MCF 10A (cell line): ENCODE measurements at regions not wholly inside any gene's neighbourhood (a gene's known extent, or its start where the extent isn't known, plus 50 kb on each side); places are given as distances from the start of the nearest gene placed in this dataset.

Experiments used
- BruUV-seq: library from RNA; stranded (reverse); fragments of 400-500 nt; replicated peaks from 2 replicates; lab custom pipeline; 2021; lab: Mats Ljungman, UMichigan
- CTCF ChIA-PET: fragments of 300-600 bp; sonication (Branson Sonifier 250); formaldehyde crosslinking; extraction: SDS; loops from one replicate; lab custom pipeline; 2021; ENCODE audit warnings: antibody characterized with exemption, inconsistent platforms; lab: Yijun Ruan, JAX
- POLR2A ChIA-PET: fragments of 300-600, 350-650 bp; sonication (Branson Sonifier 250); formaldehyde crosslinking; extraction: SDS; loops from one replicate; lab custom pipeline; 2020; ENCODE audit warnings: antibody characterized with exemption, inconsistent platforms; lab: Yijun Ruan, JAX
- DNase-seq: peaks from one replicate; pipeline ENCODE4 v3.0.0-alpha.2; 2018; ENCODE audit not compliant: unreplicated experiment
- H3K27ac Mint-ChIP-seq: one replicate; pipeline ENCODE4 v1.8.0; 2022; ENCODE audit warnings: mild to moderate bottlenecking, low read depth, mixed read lengths; ENCODE audit not compliant: unreplicated experiment
- H3K27me3 Mint-ChIP-seq: one replicate; pipeline ENCODE4 v1.8.0; 2022; ENCODE audit warnings: mixed read lengths; ENCODE audit not compliant: insufficient read depth, unreplicated experiment
- H3K36me3 Mint-ChIP-seq: one replicate; pipeline ENCODE4 v1.8.0; 2022; ENCODE audit warnings: mild to moderate bottlenecking, moderate library complexity, mixed read lengths; ENCODE audit not compliant: insufficient read depth, unreplicated experiment
- H3K4me1 Mint-ChIP-seq: one replicate; pipeline ENCODE4 v1.8.0; 2022; ENCODE audit warnings: mixed read lengths; ENCODE audit not compliant: insufficient read depth, unreplicated experiment
- H3K4me3 Mint-ChIP-seq: one replicate; pipeline ENCODE4 v1.8.0; 2022; ENCODE audit warnings: mild to moderate bottlenecking, moderate library complexity, mixed read lengths; ENCODE audit not compliant: unreplicated experiment
- H3K9me3 Mint-ChIP-seq: one replicate; pipeline ENCODE4 v1.8.0; 2022; ENCODE audit warnings: mixed read lengths; ENCODE audit not compliant: unreplicated experiment
- CTCF ChIP-seq: fragments of 200-600 bp; IDR thresholded peaks from one replicate; pipeline ENCODE4 v1.8.0; 2022; ENCODE audit warnings: antibody characterized with exemption, mild to moderate bottlenecking; ENCODE audit not compliant: unreplicated experiment
- intact Hi-C: fragments of 100-400 bp; cut with micrococcal nuclease; formaldehyde crosslinking; loops from 2 replicates; pipeline ENCODE4 v1.14.1; 2022

DNA sequence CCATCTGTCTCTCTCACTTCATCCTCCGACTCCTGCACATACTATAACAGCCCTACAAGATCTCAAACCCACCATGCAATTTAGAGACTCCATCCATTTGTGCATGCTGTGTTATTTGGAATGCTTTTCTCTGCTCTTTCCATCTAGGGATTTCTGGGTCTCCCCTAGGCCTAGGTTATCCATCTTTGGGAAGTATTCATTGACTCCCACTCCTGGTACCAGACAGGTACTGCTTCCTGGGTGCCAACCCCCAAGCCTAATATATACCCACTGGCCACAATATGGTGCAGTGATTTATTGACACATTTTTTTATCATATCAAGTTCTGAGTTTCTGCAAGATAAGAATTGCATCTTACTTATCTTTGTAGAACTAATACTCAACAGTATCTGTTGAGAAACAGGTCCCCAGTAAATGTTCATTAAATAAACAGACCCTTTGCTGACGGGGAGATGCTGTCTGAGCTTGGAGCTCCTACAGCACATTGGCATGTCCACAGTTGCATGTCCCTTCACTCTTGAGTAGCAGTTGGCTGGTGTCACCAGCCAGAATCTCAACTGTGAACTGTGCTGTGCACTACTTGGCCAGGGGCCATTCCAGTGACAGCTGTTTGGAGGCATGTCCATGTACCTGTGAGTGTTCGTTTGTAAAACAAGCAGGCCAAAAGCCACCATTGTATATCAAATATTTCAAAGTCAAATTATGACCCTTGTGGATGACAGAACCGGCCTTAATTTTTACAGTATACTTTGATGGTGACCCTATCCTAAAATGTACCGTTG is 223.3 kb upstream of the NFE2L3 start:
- ChIA-PET CTCF (interaction anchor here (0.6 to 2.4 kb wide), 2 partner anchors 36 to 279 kb away, joined by 3 to 8 read pairs; no protein-coding TSS in a partner anchor), POLR2A (interaction anchor here (0.5 kb wide), 1 partner anchor 21 kb away, joined by 3 read pairs; no protein-coding TSS in a partner anchor)
- H3K4me3 Mint-ChIP-seq, result no peak overlapping the region
- no peak for TF ChIP-seq CTCF
- H3K36me3 Mint-ChIP-seq, result no peaks in the 10 kb centered on the region
- DNase-seq, result no peak
- intact Hi-C loops, result no loop called here
- peaks cover 17% of the 10 kb centered on the region for H3K4me1 Mint-ChIP-seq
- no peak overlapping the region for H3K27ac Mint-ChIP-seq
- no TSS peak for BruUV-seq
- H3K27me3 Mint-ChIP-seq, result no peaks in the 10 kb centered on the region
- H3K9me3 Mint-ChIP-seq, result peaks cover 9% of the 10 kb centered on the region

- intact Hi-C loops, result no loop called here
- Mint-ChIP-seq H3K27ac (no peak overlapping the region), H3K36me3 (no peaks in the 10 kb centered on the region), H3K9me3 (peaks cover 9% of the 10 kb centered on the region), H3K27me3 (no peaks in the 10 kb centered on the region), H3K4me3 (no peak overlapping the region), H3K4me1 (peaks cover 17% of the 10 kb centered on the region)
- BruUV-seq, result no TSS peak
- POLR2A ChIA-PET, result interaction anchor here (0.5 to 0.9 kb wide), 3 partner anchors 10 to 20 kb away, joined by 3 to 4 read pairs (median 3); no protein-coding TSS in a partner anchor
- DNase-seq, result no peak
- CTCF ChIA-PET, result interaction anchor here (0.5 to 2.4 kb wide), 4 partner anchors 37 to 769 kb away, joined by 3 to 8 read pairs (median 4); no protein-coding TSS in a partner anchor
- TF ChIP-seq CTCF, result no peak
These were observed 222.6 kb upstream of the NFE2L3 start for GRCh38 chr7:25929448-25929847.

DNA sequence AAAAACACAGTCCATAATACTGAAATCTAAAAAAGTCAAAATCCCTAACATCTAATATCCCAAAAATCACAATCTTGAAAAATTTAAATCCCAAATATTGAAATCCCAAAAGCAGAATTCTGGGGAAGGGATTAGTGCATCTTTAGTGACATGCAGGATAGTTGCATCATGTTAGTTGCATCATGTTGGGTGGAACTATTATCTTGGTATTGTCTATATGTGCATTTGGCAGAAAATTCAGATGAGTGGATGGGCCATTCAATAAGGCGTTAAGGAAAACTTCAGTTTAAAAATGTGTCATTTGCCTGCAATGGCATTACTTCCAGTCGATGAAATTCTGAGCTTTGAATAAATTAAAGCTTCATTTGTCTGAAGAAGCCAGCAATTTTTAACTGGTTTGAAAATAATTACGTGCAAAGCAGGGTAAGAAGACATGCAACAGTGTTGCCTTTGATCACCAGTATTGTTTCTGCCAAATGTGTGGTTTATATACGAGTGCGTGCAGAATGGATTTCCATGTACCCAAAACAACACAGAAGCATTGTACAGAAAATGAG is 221.4 kb upstream of the NFE2L3 start:
- H3K36me3 Mint-ChIP-seq, result no peaks in the 10 kb centered on the region
- TF ChIP-seq CTCF, result no peak
- DNase-seq, result no peak
- no peak overlapping the region for H3K27ac Mint-ChIP-seq
- CTCF ChIA-PET, result no interaction called here
- no peaks in the 10 kb centered on the region for H3K27me3 Mint-ChIP-seq
- no peak overlapping the region for H3K4me3 Mint-ChIP-seq
- intact Hi-C loops, result no loop called here
- peaks cover 18% of the 10 kb centered on the region for H3K9me3 Mint-ChIP-seq
- POLR2A ChIA-PET, result interaction anchor here (1.2 to 1.9 kb wide), 2 partner anchors 10 to 15 kb away, joined by 4 to 11 read pairs; no protein-coding TSS in a partner anchor
- peaks cover 17% of the 10 kb centered on the region for H3K4me1 Mint-ChIP-seq
- BruUV-seq, result no TSS peak

GRCh38 chr7:25931156-25931555 is 220.8 kb upstream of the NFE2L3 start:
- intact Hi-C loops, result no loop called here
- POLR2A ChIA-PET, result interaction anchor here (1.2 to 1.9 kb wide), 2 partner anchors 9 to 15 kb away, joined by 4 to 11 read pairs; no protein-coding TSS in a partner anchor
- CTCF ChIA-PET, result interaction anchor here (0.6 kb wide), 1 partner anchor 52 kb away, joined by 5 read pairs; no protein-coding TSS in a partner anchor
- Mint-ChIP-seq H3K27me3 (no peaks in the 10 kb centered on the region), H3K27ac (no peak overlapping the region), H3K36me3 (no peaks in the 10 kb centered on the region), H3K4me1 (peaks cover 13% of the 10 kb centered on the region), H3K4me3 (no peak overlapping the region), H3K9me3 (peaks cover 24% of the 10 kb centered on the region)
- no peak for DNase-seq
- no TSS peak for BruUV-seq
- TF ChIP-seq CTCF, result no peak
